HepG2 (cell line): ENCODE measurements at regions not wholly inside any gene's neighbourhood (a gene's known extent, or its start where the extent isn't known, plus 50 kb on each side); places are given as distances from the start of the nearest gene placed in this dataset.

Experiments
- ATAC-seq: fragments of 200-7000 bp; cut with Tn5 transposase; 3 replicates; pipeline ENCODE4 v1.9.1; 2020; ENCODE audit warnings: mild to moderate bottlenecking, moderate library complexity
- BruUV-seq: library from RNA; stranded (reverse); fragments of 400-500 nt; replicated peaks from 2 replicates; lab custom pipeline; 2021; lab: Mats Ljungman, UMichigan
- CTCF ChIA-PET: fragments of 300-600 bp; formaldehyde crosslinking; extraction: SDS; loops from one replicate; lab custom pipeline; 2021; ENCODE audit warnings: low total read pairs, inconsistent platforms, low intra/inter-chr PET ratio; lab: Yijun Ruan, JAX
- POLR2A ChIA-PET: fragments of 350-600 bp; sonication (Branson Sonifier 250); formaldehyde crosslinking; loops from one replicate; lab custom pipeline; 2020; ENCODE audit warnings: antibody characterized with exemption, inconsistent platforms; lab: Yijun Ruan, JAX
- DNase-seq: peaks from one replicate; pipeline ENCODE4 v3.0.0-alpha.2; 2015; ENCODE audit warnings: low spot score
- FAIRE-seq: peaks from 3 replicates; lab custom pipeline; 2011; peaks lifted over from hg19 to GRCh38; lab: Jason Lieb, UNC
- H2AFZ ChIP-seq: one replicate; pipeline ENCODE4 v1.6.1; 2011; ENCODE audit warnings: low read length, inconsistent platforms
- H3K27ac ChIP-seq: fragments of 300-600 bp; 3 replicates; pipeline ENCODE4 v1.8.0; 2011; ENCODE audit warnings: mixed run types, mild to moderate bottlenecking, mixed read lengths, low read length, inconsistent platforms; ENCODE audit not compliant: insufficient read depth; ENCODE audit errors: extremely low read length
- H3K27me3 ChIP-seq, 2 experiments: fragments of 200-600 bp in 1 of 2; 2 replicates in 1 of 2; 3 replicates in 1 of 2; pipeline versions ENCODE4 v1.6.0 to v1.8.0; 2011; ENCODE audit warnings: low read length in 2 of 2, mild to moderate bottlenecking in 2 of 2, moderate library complexity in 2 of 2, inconsistent platforms in 1 of 2; ENCODE audit not compliant: insufficient read depth in 2 of 2, control insufficient read depth in 1 of 2
- H3K36me3 ChIP-seq, 2 experiments: fragments of 200-600 bp in 1 of 2; replicated peaks in 1 of 2; 2 replicates in 1 of 2; 3 replicates in 1 of 2; pipeline versions ENCODE4 v1.5.1 to v1.8.0; 2011; ENCODE audit warnings: low read length in 2 of 2, inconsistent platforms in 1 of 2; ENCODE audit not compliant: insufficient read depth in 2 of 2, control insufficient read depth in 1 of 2
- H3K4me1 ChIP-seq: 2 replicates; pipeline ENCODE4 v1.5.1; 2012; ENCODE audit warnings: low read length, inconsistent platforms; ENCODE audit not compliant: insufficient read depth
- H3K4me2 ChIP-seq: 2 replicates; pipeline ENCODE4 v1.6.0; 2011; ENCODE audit warnings: low read depth, low read length, inconsistent platforms
- H3K4me3 ChIP-seq, 3 experiments: fragments of 200-600 bp in 1 of 3; sonication (generic), shearing (Covaris generic) in 1 of 3; replicated peaks in 1 of 3; 2 replicates each; pipeline ENCODE4 v1.5.1; 2011 to 2016; ENCODE audit warnings: low read length in 3 of 3, inconsistent platforms in 2 of 3, low read depth in 2 of 3, mild to moderate bottlenecking in 2 of 3, control low read depth in 1 of 3, mixed read lengths in 1 of 3; ENCODE audit not compliant: insufficient read depth in 1 of 3
- H3K79me2 ChIP-seq: one replicate; pipeline ENCODE4 v1.6.1; 2011; ENCODE audit warnings: low read length, inconsistent platforms; ENCODE audit not compliant: insufficient read depth
- H3K9ac ChIP-seq: 2 replicates; pipeline ENCODE4 v1.6.0; 2011; ENCODE audit warnings: mild to moderate bottlenecking, low read depth, low read length, inconsistent platforms; ENCODE audit not compliant: insufficient read depth
- H3K9me3 ChIP-seq: 2 replicates; pipeline ENCODE4 v1.5.1; 2012; ENCODE audit warnings: mild to moderate bottlenecking, low read length
- H4K20me1 ChIP-seq: 2 replicates; pipeline ENCODE4 v1.6.0; 2011; ENCODE audit warnings: inconsistent platforms, mild to moderate bottlenecking, low read length, moderate library complexity; ENCODE audit not compliant: insufficient read depth
- CEBPB ChIP-seq: IDR thresholded peaks from 2 replicates; pipeline ENCODE4 v1.6.1; 2011; ENCODE audit warnings: low read depth, low read length, improper control_type of control experiment, borderline replicate concordance
- HNRNPK ChIP-seq: fragments of 200-400 bp; formaldehyde crosslinking; IDR thresholded peaks from 2 replicates; pipeline ENCODE4 v1.6.1; 2018; ENCODE audit warnings: low read length, low read depth, moderate library complexity, mild to moderate bottlenecking; ENCODE audit not compliant: poor library complexity, severe bottlenecking
- NFKB2 ChIP-seq: sonication (generic); formaldehyde crosslinking; IDR thresholded peaks from 2 replicates; pipeline ENCODE4 v1.4.0; 2020; ENCODE audit warnings: missing genetic modification reagents, borderline replicate concordance
- SMARCC2 ChIP-seq: fragments of 450-650 bp; IDR thresholded peaks from 2 replicates; pipeline ENCODE4 v1.6.1; 2017; ENCODE audit warnings: antibody characterized with exemption, mild to moderate bottlenecking
- SNAPC4 ChIP-seq: sonication (generic); formaldehyde crosslinking; IDR thresholded peaks from 2 replicates; pipeline ENCODE4 v1.4.0; 2020; ENCODE audit warnings: mild to moderate bottlenecking, missing genetic modification reagents
- ZBTB1 ChIP-seq: sonication (generic); formaldehyde crosslinking; IDR thresholded peaks from 2 replicates; pipeline ENCODE4 v1.4.0; 2020; ENCODE audit warnings: missing genetic modification reagents, borderline replicate concordance
- ZNF329 ChIP-seq: sonication (generic); formaldehyde crosslinking; IDR thresholded peaks from 2 replicates; pipeline ENCODE4 v1.9.0; 2021; ENCODE audit warnings: low read depth, mild to moderate bottlenecking, missing genetic modification reagents
- ZNF746 ChIP-seq: sonication (generic); formaldehyde crosslinking; IDR thresholded peaks from 2 replicates; pipeline ENCODE4 v1.8.0; 2022; ENCODE audit warnings: mild to moderate bottlenecking, missing genetic modification reagents
- in situ Hi-C: cut with HindIII; loops from 2 replicates; pipeline ENCODE4 v1.10.0; 2017; ENCODE audit warnings: low pct_unique_long_range_greater_than_20kb; ENCODE audit not compliant: extremely low pct_ligation_motif_present
- intact Hi-C: fragments of 100-400 bp; cut with micrococcal nuclease; formaldehyde crosslinking; loops from one replicate; pipeline ENCODE4 v1.10.0; 2022; ENCODE audit not compliant: unreplicated experiment
- TF ChIP-seq, protein P1 (sequence below): sonication (generic); formaldehyde crosslinking; IDR thresholded peaks from 2 replicates; pipeline ENCODE4 v1.5.0; 2020; ENCODE audit warnings: mild to moderate bottlenecking, missing genetic modification reagents, borderline replicate concordance

DNA sequence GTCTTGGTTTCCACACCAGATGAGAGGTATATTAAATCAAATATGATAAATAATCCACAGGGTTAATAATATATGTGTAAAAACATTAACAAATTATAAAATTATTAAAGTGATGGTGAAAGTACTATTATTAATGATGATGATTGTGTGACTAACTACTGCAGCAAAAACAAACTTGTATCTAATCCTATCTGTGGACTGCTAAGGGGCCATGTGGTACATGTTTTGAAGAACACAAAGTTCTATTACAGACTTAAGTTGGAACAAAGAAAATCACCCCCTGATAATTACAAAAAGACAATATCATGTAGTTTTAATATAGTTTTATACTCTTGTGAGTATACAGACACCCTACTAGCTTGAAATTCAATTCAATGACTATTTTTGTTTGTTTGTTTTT, 504.2 kb upstream of the NBEA start (continued):
- TF ChIP-seq SNAPC4 (no peak), SMARCC2 (no peak), ZBTB1 (CRISPR knock-in tag) (no peak)
- TF ChIP-seq, all 625 proteins: peak for 0

DNA sequence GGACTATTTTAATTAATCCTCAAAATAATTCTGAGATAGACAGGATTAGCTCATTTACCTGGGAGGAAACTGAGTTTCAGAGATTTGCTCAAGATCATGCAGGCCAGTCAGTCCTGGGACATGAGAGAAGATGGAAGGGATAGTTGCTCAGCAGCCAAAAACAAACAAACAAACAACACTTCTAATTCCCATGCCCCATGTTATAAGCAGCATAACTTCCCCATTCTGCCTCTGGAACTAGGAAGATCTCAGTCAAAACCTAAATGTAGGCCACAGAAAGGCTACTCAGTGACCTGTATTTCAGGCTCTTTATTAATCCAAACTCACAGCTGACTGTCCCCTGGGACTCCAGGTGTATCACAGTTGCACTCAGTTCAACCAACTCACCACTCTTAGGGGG, 489.2 kb upstream of the NBEA start:
- no peak for FAIRE-seq
- Histone ChIP-seq H3K9me3 (no peaks in the 10 kb centered on the region), H3K79me2 (no peaks in the 10 kb centered on the region), H3K9ac (no peak overlapping the region), H3K4me2 (no peak overlapping the region), H3K4me1 (no peaks in the 10 kb centered on the region), H2AFZ (no peak overlapping the region), H3K36me3 (no peaks in the 10 kb centered on the region), H3K27me3 (no peaks in the 10 kb centered on the region; a peak in 2 of 5 replicates), H3K27ac (no peak overlapping the region), H4K20me1 (no peaks in the 10 kb centered on the region), H3K4me3 (no peak overlapping the region)
- intact Hi-C loops = no loop called here
- no peak for ATAC-seq
- TF ChIP-seq, protein P1, sequence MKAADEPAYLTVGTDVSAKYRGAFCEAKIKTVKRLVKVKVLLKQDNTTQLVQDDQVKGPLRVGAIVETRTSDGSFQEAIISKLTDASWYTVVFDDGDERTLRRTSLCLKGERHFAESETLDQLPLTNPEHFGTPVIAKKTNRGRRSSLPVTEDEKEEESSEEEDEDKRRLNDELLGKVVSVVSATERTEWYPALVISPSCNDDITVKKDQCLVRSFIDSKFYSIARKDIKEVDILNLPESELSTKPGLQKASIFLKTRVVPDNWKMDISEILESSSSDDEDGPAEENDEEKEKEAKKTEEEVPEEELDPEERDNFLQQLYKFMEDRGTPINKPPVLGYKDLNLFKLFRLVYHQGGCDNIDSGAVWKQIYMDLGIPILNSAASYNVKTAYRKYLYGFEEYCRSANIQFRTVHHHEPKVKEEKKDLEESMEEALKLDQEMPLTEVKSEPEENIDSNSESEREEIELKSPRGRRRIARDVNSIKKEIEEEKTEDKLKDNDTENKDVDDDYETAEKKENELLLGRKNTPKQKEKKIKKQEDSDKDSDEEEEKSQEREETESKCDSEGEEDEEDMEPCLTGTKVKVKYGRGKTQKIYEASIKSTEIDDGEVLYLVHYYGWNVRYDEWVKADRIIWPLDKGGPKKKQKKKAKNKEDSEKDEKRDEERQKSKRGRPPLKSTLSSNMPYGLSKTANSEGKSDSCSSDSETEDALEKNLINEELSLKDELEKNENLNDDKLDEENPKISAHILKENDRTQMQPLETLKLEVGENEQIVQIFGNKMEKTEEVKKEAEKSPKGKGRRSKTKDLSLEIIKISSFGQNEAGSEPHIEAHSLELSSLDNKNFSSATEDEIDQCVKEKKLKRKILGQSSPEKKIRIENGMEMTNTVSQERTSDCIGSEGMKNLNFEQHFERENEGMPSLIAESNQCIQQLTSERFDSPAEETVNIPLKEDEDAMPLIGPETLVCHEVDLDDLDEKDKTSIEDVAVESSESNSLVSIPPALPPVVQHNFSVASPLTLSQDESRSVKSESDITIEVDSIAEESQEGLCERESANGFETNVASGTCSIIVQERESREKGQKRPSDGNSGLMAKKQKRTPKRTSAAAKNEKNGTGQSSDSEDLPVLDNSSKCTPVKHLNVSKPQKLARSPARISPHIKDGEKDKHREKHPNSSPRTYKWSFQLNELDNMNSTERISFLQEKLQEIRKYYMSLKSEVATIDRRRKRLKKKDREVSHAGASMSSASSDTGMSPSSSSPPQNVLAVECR (CRISPR knock-in tag) = no peak
- no peak for TF ChIP-seq NFKB2
- TF ChIP-seq ZNF329 (CRISPR knock-in tag) = no peak
- TF ChIP-seq HNRNPK = no peak
- no peak for TF ChIP-seq ZNF746 (CRISPR knock-in tag)
- no peak for TF ChIP-seq CEBPB
- no TSS peak for BruUV-seq
- DNase-seq = no peak
- in situ Hi-C loops = no loop called here
- ChIA-PET POLR2A (no interaction called here), CTCF (no interaction called here)
